AG09309 (cell line): ENCODE measurements at regions not wholly inside any gene's neighbourhood (a gene's known extent, or its start where the extent isn't known, plus 50 kb on each side); places are given as distances from the start of the nearest gene placed in this dataset.

Experiments
- DNase-seq: peaks from one replicate; pipeline ENCODE4 v3.0.0-alpha.2; 2010; ENCODE audit warnings: low read depth
- H3K4me3 ChIP-seq: 2 replicates; pipeline ENCODE4 v1.5.1; 2011; ENCODE audit warnings: mild to moderate bottlenecking, low read depth, low read length, moderate library complexity; ENCODE audit not compliant: control insufficient read depth
- TF ChIP-seq, protein P1 (sequence below): IDR thresholded peaks from 2 replicates; pipeline ENCODE4 v1.5.1; 2011; ENCODE audit warnings: mild to moderate bottlenecking, low read depth, low read length, inconsistent platforms; ENCODE audit not compliant: insufficient read depth, control insufficient read depth; ENCODE audit errors: missing control alignments

DNA sequence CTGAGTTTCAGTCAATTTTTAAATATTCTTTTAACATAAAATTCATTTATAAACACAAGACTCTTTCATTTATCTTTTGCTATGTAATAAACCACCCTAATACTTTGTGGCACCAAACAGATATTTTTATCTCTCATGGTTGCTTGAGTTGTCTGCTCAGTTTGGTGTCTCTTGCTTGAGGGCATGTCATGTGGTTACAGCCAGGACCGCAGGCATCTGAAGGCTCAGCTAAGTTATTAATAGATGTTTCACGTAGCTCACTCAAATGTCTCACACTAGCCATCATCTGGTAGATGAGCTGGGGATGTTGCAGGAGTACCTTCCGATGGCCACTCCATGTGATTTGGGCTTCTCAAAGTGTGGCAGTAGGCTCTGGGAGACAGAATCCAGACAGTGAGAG is 597.8 kb downstream of the ETNK1 start:
- no peak for DNase-seq
- no peak overlapping the region for H3K4me3 ChIP-seq
- TF ChIP-seq, protein P1, sequence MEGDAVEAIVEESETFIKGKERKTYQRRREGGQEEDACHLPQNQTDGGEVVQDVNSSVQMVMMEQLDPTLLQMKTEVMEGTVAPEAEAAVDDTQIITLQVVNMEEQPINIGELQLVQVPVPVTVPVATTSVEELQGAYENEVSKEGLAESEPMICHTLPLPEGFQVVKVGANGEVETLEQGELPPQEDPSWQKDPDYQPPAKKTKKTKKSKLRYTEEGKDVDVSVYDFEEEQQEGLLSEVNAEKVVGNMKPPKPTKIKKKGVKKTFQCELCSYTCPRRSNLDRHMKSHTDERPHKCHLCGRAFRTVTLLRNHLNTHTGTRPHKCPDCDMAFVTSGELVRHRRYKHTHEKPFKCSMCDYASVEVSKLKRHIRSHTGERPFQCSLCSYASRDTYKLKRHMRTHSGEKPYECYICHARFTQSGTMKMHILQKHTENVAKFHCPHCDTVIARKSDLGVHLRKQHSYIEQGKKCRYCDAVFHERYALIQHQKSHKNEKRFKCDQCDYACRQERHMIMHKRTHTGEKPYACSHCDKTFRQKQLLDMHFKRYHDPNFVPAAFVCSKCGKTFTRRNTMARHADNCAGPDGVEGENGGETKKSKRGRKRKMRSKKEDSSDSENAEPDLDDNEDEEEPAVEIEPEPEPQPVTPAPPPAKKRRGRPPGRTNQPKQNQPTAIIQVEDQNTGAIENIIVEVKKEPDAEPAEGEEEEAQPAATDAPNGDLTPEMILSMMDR: no peak

DNA sequence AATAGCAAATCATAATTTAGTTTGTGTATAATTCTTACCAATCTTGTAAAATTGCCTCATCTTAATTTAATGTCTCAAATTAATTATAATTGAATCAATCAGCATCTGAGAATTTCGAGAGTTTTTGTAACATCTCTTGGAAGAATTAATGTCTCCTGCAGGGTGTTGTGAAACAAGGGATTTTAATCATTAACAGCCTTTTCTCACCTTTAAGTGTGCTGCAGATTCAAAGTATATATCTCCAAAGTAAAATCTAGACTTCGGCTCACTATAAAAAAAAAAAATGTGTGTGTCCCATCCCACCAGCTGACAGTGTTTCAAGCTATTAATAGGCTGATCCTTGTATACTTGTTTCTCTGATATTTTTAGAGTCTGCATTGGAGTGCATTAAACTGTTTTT is 603.1 kb downstream of the ETNK1 start:
- TF ChIP-seq, protein P1: no peak
- H3K4me3 ChIP-seq: no peak overlapping the region
- no peak for DNase-seq

DNA sequence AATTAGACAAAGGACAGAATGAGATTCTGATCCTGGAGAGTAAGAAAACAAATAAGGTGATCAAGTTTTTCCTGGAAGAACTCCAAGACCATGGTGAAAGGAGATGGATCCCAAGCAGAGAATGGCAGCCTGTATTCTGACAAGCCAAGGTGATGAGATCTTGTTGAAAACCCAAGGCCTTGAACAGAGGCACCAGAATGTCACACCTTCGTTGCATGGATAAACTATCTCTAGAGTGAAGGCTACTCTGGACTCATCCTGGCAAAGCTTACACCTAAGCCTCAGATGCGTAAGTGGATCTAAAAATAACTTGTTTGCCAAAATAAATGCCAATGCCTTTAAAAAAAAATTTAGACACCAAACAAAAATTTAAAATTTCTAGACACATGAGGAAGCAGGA is 605.9 kb downstream of the ETNK1 start:
- DNase-seq: no peak

DNA sequence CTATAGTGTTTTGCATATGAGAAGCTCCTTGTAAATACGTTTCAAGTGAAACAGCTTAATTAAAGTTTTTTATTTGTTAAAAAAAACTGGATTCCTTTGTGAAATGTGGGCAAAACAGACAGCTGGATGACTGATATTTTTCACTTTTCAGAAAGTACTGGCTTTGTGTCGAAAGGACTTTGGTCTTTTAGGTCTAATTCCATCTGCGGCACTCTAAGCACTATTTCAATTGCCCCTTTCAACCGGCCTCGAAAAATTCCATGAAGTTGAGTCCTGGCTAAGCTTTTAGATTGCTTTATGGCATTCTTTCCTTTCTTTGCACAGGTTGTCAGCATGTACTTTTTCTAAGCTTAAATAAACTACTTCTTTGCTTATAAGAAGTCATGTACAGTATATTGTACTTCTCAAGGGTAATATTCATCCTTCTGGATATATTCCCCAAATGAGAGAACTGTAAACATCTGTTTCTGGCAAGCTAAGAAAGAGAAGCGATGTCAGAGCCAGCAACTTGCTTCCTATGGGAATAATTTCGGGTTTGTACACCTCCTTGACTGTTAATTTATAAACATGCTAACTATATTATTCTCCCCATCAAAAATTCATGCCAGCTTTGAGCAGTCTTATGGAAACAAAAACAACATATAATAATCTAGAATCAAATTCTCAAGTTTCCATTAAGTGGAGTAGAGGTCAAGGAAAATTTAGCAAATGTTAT is 611.3 kb downstream of the ETNK1 start:
- TF ChIP-seq, protein P1: no peak
- DNase-seq: no peak
- no peak overlapping the region for H3K4me3 ChIP-seq

More for the DNA sequence above, 605.9 kb downstream of the ETNK1 start:
- TF ChIP-seq, protein P1: no peak
- no peak overlapping the region for H3K4me3 ChIP-seq

DNA sequence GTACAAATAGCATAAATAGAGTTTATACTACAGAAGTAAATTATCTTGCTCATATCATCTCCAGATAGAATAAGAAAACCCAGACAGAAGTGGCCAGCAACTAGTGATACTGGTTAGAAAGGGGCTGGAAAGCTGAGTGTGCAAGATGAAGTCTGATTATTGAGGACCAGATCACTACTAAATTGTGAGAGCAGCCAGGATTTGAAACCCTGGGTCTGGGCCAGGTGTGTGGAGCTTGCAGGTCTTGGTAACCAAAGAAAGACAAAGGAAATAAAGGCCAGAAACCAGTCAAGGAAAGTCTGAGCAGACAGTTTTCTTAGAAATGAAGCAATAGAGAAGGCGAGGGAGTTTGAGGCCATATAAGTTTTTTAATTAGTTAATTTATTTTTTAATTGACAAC is 611.8 kb downstream of the ETNK1 start:
- DNase-seq: no peak
- TF ChIP-seq, protein P1: no peak
- no peak overlapping the region for H3K4me3 ChIP-seq

DNA sequence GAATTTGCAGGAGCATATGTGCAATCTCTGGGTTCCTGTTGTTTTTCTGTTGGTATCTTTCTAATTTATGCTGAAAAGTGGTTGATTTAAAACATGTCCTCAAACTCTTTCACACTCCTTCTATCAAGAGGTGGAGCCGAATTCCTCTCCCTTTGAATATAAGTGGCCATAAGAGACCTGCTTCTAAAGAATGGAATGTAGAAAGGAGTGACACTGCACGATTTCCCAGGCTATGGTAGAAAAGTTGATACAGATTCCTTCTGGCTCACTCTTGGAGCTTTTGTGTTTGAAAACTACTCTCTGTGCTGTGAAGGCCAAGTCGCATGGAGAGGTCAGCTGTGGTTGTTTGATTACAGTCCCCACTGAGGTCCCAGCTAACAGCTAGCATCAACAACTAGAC is 613.2 kb downstream of the ETNK1 start:
- TF ChIP-seq, protein P1: no peak
- DNase-seq: no peak
- H3K4me3 ChIP-seq: no peak overlapping the region
